ENCODE measurements at regions not wholly inside any gene's neighbourhood (a gene's known extent, or its start where the extent isn't known, plus 50 kb on each side); places are given as distances from the start of the nearest gene placed in this dataset.

DNA sequence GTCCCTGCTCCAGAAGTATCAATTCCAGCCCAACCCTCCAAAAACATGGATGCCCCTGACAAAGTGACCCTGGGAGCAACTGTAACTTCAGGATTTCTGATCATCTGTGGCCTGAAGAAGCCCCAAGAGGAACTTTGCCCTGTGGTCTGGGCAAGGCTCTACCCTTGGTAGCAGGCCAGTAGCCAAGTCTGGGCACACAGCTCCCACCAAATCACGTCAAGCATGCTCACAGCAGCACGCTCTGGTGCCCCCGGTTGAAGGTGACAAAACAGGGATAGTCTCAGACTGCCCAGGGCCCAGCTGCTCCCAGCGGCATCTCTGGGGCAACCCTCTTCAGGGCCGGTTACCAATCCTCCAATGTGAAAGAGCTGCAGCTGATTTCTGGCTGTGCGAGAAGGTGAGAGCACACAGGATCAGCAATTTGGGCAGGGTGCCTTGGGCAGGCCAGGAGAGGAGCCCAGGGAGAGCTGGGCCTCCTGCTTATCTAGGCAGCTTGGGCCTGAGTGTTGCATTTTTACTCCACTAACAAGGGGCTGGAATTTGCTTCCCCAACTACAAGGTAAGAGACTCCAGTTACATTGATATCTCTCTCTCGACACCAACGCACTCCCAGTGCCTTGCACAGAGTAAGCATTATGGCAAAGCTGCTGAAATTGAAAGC lies 418.1 kb downstream of the BCOR start (continued):
- TF ChIP-seq CHD2 (IDR thresholded peaks at IDR 0.05; ENCODE audit: low read length, partially characterized antibody): no peak
- TF ChIP-seq, protein P1, sequence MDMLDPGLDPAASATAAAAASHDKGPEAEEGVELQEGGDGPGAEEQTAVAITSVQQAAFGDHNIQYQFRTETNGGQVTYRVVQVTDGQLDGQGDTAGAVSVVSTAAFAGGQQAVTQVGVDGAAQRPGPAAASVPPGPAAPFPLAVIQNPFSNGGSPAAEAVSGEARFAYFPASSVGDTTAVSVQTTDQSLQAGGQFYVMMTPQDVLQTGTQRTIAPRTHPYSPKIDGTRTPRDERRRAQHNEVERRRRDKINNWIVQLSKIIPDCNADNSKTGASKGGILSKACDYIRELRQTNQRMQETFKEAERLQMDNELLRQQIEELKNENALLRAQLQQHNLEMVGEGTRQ (IDR thresholded peaks at IDR 0.05; ENCODE audit: borderline replicate concordance, low read depth, low read length): no peak

DNA sequence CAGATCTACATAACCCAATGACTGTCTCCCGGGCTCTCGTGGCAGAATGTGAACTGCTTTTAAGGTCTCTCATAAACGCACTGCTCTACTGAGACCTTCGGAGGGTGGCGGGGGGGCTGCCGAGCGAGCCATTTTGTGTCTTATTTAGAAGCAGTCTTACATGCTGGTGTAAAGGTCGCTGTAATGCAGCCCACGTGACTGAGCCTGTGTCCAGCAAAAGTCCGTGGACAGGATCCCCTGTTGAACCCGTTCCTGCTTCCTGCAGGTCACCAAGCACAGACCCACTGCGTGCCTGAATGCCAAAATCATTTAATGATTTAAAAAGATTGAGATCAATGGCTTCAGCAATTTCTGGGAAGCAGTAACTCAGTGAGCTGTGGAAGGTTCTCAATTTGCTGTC lies 415.9 kb downstream of the BCOR start:
- ChIA-PET CTCF (no interaction called here), POLR2A (no interaction called here)
- no peaks in the 10 kb centered on the region; the same call in 1 of the 2 replicates for H3K27me3 ChIP-seq (ENCODE audit: insufficient read depth)
- WGBS (ENCODE audit: low lambda C conversion rate): 53% methylated on average over 12 of the region's 12 CpGs
- H3K4me1 ChIP-seq (ENCODE audit: control insufficient read depth in 1 of 2, insufficient read depth in 2 of 2, low read depth in 1 of 2, low read length in 1 of 2): peaks cover 0 to 15% of the 10 kb centered on the region in 2 experiments; a peak in 1 of 4 replicates
- H3K36me3 ChIP-seq (replicated peaks in 1 of 2; ENCODE audit: control insufficient read depth in 1 of 2, insufficient read depth in 2 of 2, low read length in 1 of 2): no peaks in the 10 kb centered on the region
- H3K9me2 ChIP-seq: no peaks in the 10 kb centered on the region
- no peaks in the 10 kb centered on the region for H3K79me2 ChIP-seq (ENCODE audit: insufficient read depth)
- H3K9ac ChIP-seq: no peak overlapping the region
- H3K27ac ChIP-seq (ENCODE audit: low read depth in 2 of 2, low read length in 1 of 2): no peak overlapping the region
- H3F3A ChIP-seq (replicated peaks; ENCODE audit: insufficient read depth): no peaks in the 10 kb centered on the region
- no peak for DNase-seq
- H4K20me1 ChIP-seq (ENCODE audit: insufficient read depth): no peaks in the 10 kb centered on the region
- no peak overlapping the region for H3K4me2 ChIP-seq
- H2AFZ ChIP-seq (ENCODE audit: low read depth): no peak overlapping the region
- no peaks in the 10 kb centered on the region for H3K9me3 ChIP-seq
- no peak overlapping the region for H3K4me3 ChIP-seq (ENCODE audit: low read depth in 2 of 2, low read length in 1 of 2)
- TF ChIP-seq, protein P2, sequence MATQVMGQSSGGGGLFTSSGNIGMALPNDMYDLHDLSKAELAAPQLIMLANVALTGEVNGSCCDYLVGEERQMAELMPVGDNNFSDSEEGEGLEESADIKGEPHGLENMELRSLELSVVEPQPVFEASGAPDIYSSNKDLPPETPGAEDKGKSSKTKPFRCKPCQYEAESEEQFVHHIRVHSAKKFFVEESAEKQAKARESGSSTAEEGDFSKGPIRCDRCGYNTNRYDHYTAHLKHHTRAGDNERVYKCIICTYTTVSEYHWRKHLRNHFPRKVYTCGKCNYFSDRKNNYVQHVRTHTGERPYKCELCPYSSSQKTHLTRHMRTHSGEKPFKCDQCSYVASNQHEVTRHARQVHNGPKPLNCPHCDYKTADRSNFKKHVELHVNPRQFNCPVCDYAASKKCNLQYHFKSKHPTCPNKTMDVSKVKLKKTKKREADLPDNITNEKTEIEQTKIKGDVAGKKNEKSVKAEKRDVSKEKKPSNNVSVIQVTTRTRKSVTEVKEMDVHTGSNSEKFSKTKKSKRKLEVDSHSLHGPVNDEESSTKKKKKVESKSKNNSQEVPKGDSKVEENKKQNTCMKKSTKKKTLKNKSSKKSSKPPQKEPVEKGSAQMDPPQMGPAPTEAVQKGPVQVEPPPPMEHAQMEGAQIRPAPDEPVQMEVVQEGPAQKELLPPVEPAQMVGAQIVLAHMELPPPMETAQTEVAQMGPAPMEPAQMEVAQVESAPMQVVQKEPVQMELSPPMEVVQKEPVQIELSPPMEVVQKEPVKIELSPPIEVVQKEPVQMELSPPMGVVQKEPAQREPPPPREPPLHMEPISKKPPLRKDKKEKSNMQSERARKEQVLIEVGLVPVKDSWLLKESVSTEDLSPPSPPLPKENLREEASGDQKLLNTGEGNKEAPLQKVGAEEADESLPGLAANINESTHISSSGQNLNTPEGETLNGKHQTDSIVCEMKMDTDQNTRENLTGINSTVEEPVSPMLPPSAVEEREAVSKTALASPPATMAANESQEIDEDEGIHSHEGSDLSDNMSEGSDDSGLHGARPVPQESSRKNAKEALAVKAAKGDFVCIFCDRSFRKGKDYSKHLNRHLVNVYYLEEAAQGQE (IDR thresholded peaks at IDR 0.05; ENCODE audit: low read depth, low read length): no peak
- TF ChIP-seq SIN3A (IDR thresholded peaks at IDR 0.05; ENCODE audit: borderline replicate concordance, low read depth, low read length) (no peak), RXRA (IDR thresholded peaks at IDR 0.05; ENCODE audit: borderline replicate concordance, low read depth) (no peak), ELF1 (IDR thresholded peaks at IDR 0.05) (no peak), JUND (IDR thresholded peaks at IDR 0.05) (no peak), POLR2AphosphoS5 (IDR thresholded peaks at IDR 0.05; ENCODE audit: low read depth, low read length) (no peak), MXI1 (IDR thresholded peaks at IDR 0.05; ENCODE audit: low read depth, low read length) (no peak), GATA2 (CRISPR knock-in tag; IDR thresholded peaks at IDR 0.05) (no peak), NFIC (IDR thresholded peaks at IDR 0.05; ENCODE audit: borderline replicate concordance) (no peak), RAD21 (IDR thresholded peaks at IDR 0.05; ENCODE audit: low read length) (no peak), FOXM1 (IDR thresholded peaks at IDR 0.05; ENCODE audit: low read depth) (no peak), TEAD4 (IDR thresholded peaks at IDR 0.05; ENCODE audit: borderline replicate concordance, insufficient read depth) (no peak)
- TF ChIP-seq, protein P3, sequence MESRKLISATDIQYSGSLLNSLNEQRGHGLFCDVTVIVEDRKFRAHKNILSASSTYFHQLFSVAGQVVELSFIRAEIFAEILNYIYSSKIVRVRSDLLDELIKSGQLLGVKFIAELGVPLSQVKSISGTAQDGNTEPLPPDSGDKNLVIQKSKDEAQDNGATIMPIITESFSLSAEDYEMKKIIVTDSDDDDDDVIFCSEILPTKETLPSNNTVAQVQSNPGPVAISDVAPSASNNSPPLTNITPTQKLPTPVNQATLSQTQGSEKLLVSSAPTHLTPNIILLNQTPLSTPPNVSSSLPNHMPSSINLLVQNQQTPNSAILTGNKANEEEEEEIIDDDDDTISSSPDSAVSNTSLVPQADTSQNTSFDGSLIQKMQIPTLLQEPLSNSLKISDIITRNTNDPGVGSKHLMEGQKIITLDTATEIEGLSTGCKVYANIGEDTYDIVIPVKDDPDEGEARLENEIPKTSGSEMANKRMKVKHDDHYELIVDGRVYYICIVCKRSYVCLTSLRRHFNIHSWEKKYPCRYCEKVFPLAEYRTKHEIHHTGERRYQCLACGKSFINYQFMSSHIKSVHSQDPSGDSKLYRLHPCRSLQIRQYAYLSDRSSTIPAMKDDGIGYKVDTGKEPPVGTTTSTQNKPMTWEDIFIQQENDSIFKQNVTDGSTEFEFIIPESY (IDR thresholded peaks at IDR 0.05; ENCODE audit: borderline replicate concordance, low read depth): no peak
- TF ChIP-seq, protein P4, sequence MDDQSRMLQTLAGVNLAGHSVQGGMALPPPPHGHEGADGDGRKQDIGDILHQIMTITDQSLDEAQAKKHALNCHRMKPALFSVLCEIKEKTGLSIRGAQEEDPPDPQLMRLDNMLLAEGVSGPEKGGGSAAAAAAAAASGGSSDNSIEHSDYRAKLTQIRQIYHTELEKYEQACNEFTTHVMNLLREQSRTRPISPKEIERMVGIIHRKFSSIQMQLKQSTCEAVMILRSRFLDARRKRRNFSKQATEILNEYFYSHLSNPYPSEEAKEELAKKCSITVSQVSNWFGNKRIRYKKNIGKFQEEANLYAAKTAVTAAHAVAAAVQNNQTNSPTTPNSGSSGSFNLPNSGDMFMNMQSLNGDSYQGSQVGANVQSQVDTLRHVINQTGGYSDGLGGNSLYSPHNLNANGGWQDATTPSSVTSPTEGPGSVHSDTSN (IDR thresholded peaks at IDR 0.05): no peak
- TF ChIP-seq, protein P5, sequence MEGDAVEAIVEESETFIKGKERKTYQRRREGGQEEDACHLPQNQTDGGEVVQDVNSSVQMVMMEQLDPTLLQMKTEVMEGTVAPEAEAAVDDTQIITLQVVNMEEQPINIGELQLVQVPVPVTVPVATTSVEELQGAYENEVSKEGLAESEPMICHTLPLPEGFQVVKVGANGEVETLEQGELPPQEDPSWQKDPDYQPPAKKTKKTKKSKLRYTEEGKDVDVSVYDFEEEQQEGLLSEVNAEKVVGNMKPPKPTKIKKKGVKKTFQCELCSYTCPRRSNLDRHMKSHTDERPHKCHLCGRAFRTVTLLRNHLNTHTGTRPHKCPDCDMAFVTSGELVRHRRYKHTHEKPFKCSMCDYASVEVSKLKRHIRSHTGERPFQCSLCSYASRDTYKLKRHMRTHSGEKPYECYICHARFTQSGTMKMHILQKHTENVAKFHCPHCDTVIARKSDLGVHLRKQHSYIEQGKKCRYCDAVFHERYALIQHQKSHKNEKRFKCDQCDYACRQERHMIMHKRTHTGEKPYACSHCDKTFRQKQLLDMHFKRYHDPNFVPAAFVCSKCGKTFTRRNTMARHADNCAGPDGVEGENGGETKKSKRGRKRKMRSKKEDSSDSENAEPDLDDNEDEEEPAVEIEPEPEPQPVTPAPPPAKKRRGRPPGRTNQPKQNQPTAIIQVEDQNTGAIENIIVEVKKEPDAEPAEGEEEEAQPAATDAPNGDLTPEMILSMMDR (IDR thresholded peaks at IDR 0.05): no peak
- TF ChIP-seq, protein P6, sequence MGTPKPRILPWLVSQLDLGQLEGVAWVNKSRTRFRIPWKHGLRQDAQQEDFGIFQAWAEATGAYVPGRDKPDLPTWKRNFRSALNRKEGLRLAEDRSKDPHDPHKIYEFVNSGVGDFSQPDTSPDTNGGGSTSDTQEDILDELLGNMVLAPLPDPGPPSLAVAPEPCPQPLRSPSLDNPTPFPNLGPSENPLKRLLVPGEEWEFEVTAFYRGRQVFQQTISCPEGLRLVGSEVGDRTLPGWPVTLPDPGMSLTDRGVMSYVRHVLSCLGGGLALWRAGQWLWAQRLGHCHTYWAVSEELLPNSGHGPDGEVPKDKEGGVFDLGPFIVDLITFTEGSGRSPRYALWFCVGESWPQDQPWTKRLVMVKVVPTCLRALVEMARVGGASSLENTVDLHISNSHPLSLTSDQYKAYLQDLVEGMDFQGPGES (IDR thresholded peaks at IDR 0.05; ENCODE audit: low read depth, low read length): no peak
- TF ChIP-seq, protein P1 (IDR thresholded peaks at IDR 0.05; ENCODE audit: borderline replicate concordance, low read depth, low read length): no peak
- TF ChIP-seq, protein P7, sequence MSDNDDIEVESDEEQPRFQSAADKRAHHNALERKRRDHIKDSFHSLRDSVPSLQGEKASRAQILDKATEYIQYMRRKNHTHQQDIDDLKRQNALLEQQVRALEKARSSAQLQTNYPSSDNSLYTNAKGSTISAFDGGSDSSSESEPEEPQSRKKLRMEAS (IDR thresholded peaks at IDR 0.05; ENCODE audit: low read depth): no peak
